HUDEP-2 (cell line): ENCODE measurements at regions not wholly inside any gene's neighbourhood (a gene's known extent, or its start where the extent isn't known, plus 50 kb on each side); places are given as distances from the start of the nearest gene placed in this dataset.

Experiments used
- DNase-seq, 76 experiments: peaks; one replicate each; lab custom pipeline; 2025; ENCODE audit not compliant: unreplicated experiment in 76 of 76; lab: John Stamatoyannopoulos, UW

DNA sequence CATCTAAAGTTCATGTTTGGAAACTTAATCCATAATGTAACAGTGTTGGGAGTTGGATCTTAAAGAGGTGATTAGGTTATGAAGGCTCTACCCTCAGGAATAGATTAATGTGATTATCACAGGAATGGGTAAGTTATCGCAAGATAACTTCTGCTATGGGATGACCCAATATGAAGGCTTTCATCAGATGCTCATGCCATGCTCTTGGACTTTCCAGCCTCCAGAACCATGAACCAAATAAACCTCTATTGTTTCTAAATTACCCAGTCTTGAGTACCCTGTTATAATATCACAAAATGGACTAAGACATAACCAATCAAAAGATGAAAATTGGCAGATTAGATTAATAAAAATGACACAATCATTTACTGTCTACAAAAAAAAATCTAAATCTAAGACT is 906.9 kb upstream of the SOX9 start:
- no peak for DNase-seq

DNA sequence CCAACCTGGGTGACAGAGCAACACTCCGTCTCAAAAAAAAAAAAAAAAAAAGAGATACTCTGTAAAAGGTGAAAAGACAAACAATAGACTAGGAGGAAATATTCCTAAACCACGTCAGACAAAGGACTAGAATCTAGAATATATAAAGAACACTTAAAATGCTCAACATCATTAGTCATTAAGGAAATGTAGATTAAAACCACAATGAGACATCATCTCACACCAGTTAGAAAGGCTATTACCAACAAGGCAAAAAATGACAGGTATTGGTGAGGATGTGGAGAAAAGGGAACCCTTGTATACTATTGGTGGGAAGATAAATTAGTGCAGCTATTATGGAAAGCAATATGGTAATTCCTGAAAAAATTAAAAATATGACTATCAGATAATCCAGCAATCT is 903.1 kb upstream of the SOX9 start:
- DNase-seq = no peak

DNA sequence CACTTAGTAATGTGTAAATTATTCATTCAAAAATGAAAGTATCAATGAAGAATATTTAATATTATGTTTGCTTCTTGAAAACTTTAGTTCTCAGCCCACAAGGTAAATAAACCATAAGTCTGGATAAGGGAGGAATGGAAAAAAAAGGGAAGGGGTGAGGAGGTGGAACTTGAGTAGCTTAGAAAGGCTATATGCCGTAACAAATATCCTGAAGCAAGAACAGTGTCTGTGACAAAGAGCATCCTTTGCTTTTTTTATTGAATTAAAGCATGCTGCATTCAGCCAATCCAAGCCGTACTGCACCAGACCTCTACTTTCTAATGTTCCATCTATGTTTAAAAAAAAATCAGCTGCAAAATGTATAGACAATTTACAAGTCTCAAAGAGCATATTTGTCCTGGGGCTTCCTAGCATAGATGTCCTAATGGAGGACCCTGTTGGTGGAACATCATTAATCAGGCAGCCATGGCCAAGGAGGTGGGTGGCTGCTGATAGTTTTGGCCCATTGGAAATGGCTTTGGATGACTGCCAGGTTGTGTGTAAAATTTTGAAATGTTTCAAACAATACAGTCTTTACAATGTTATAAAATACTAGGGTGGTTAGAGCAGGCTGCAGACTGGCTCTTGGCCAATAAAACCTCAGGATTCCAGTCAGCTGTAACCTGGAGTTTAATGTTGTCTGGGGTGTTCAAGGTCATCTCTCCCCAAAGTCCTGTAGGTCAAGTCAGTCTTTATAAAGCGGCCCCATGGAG is 895.8 kb upstream of the SOX9 start:
- no peak for DNase-seq

DNA sequence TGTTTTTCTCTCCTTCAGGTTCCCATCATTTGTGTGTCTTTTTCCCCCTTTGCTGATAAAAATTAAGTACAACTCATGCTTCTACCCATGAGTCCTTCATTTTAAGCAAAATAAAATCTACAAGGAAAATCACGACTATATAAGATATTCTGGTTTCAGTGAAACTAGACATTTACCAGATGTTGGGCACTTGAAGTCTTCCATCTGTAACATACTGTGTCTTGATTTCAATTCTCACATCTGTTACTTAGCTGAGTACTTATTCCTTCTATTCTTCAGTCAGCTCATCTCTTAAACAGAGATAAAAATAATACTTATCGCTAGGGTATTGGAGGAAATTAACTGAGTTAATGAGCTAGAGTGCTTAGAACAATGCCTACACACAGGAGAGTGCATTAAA is 893.0 kb upstream of the SOX9 start:
- no peak for DNase-seq

DNA sequence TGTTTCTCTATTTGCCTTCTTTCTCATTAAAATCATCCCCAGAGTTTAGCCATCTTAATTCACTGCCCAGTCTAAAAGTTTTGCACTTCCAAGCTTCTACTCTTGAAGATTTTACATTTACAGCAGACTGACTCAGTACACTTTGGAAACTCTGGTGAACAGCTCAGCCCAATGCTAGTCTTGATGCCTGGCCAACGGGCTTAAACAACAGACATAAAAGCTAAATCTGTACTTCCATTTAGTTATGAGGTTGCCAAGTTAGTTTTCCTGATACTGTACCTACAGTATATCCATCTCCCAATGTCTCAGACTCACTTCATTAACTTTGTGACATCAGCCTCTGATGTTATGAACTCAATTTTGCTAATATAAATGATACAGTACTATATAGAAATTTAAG is 891.8 kb upstream of the SOX9 start:
- no peak for DNase-seq

DNA sequence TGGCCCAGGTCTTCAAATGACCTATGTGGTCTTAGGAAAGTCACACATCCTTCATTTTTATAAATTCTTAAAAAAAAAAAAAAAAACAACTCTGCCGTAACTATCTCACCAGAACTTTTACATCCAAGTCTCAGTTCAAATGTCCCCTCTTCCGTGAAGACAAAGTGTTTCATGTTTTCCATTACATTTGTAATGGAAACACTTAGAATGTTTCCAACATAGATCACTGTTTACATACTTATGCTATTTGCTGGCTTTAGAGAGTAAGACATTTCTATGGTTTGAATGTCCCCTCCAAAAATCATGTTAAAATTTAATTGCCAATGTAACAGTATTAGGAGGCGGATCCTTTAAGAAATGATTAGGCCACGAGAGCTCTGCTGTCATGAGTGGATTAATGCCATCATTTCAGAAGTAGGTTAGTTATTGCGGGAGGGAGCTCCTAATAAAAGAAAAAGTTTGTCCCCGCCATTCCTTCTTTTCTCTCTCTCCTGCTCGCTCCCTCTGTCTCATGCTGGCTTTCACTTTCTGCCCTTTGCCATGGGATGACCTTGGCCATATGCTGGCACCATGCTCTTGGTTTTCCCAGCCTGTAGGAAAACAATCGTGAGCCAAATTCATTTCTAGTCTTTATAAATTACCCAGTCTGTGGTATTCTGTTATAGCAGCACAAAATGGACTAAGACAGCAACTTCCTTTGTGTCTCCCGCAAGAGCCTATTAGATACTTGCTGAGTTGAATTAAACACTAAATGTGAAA is 887.8 kb upstream of the SOX9 start:
- no peak for DNase-seq

DNA sequence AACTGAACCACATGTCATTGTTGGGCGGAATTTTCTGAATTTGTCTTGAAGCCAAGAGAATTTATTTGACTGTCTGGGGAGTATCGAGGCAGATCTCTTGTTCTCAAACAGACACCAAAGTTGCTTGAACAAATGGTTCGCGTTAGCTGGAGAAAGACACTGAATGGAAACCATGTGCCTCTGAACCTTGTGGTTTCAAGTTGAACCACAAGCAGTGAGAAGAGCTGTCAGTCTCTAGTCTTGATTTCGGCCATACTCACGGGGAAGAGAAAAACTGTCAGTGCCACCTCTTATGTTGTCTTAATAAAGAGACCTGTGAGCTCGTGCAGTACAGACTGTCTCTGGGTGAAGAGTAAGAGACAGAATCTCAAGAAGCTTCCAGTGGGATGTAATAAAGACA is 886.5 kb upstream of the SOX9 start:
- DNase-seq = no peak

DNA sequence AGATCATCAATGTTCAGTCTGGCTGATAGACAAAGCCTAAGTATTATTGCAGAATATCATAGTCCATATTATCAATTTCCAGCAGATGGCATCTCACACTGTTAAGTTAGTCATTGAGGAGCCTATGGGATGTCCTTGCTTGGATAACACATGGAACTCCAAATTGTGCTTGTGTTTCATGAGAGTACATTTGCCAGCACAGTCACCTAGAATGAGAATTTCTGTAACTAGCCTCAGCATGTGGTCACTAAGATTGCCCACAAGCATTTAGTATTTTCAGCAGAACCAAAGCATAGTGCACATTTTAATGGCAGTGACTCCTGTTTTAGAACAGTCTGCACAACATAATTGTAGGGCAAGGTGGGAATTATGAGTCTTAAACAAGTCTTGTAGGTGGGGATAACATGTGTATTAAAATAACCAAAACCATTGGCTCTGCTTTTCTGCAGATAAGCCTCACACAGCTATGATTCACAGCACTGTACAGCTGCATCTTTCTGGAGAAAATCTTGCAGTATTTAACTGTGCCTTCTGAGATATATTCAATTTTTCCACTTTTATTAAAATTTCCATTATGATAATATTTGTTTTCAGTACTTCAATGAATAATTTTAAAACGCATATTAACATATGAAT is 882.8 kb upstream of the SOX9 start:
- DNase-seq = no peak

DNA sequence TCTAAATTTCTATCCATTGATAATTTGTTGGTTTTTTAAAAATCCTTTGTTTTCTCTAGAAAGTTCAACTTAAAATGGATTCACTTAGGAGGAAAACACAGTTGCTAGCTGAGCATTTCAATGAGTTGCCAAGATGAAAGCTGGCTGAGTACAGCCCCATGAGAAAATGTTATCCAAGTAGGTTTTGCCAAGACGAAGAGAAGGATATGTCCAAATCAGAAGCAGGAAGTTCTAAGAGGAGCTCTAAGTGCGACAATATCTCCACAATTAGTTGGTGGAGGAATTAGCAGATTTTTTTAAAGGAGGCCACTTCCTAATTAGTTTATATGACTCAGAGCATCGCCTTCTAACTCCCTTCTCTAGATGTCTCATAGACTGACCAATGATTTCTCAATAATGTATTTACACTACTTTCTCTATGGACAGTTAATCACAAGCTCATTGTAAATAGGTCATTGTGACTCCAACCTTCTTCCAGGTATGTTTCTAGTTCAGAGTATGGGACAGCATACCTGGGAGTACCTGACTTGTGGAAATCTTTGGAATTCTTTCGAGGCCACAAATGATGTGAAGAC is 873.3 kb upstream of the SOX9 start:
- DNase-seq = no peak

DNA sequence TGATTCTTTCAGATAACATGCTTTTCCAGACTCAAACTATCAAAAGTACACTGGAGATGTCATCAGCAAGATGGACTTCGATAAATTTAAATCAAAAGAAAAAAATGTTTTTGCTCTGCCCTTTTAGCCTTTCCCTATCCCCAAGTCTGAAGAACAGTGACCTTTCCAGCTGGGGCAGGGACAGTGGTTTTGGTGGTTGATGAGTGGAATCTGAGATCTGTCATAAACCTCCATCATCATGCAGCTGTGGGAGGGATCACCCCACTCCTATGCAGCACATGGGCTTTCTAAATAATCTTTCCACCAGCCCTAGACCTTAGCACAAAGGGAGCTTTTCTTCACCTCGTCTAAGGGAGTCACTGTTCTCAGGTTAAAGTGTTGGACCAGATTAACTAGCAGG is 869.5 kb upstream of the SOX9 start:
- DNase-seq = no peak

DNA sequence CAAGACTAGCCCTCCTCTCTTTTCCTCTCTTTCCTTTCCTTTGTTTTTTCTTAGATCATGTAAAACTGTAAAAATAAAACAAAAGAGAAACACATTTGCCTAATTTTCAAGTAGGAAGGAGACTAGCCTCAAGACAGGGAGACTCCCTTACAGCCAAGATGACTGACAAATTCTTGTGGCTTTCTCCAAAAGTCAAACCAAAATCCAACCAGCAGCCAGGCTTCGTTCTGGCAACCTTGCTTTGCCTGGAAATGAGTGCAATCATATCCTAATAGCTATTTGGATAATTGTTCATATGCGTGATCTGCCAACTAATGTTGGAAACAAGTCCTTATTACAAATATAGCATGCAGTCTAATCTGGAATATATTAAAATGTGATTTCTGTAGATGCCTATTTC is 868.9 kb upstream of the SOX9 start:
- DNase-seq = no peak

DNA sequence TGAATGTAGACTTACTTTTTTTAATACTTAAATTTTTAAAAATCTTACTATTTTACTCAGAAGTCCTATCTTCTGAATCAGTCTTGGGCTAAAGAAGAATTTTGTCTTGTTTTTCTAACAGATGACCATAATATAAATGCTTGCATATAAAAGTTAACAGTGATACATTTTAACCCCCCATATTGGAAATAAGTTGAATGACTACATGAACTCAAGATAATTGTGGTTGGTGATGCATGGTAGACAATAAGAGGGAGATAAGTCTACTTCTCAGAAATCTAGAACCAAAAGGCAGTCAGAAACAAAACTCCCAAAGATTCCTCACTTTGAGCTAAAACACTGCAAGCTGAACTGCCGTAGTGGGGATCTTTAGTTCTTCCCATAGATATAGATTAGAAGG is 868.4 kb upstream of the SOX9 start:
- DNase-seq = no peak

DNA sequence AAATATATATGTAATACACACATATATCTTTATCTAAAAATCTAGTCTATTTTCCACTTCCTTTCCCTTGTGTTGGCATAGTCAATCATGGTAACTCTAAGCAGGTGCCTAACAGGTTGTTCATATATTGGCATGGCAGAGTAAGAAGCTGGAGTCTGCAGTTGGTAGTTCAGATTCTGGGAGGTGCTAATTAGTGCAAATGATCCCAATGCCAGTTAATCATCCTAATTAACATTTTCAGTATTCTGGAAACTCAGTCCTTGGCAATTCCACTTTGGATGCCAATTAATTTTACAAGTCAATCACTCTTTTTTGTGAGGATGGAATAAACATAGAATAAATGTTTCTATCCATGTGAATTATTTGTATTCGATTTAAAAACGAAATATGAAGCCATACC is 863.7 kb upstream of the SOX9 start:
- DNase-seq = no peak

DNA sequence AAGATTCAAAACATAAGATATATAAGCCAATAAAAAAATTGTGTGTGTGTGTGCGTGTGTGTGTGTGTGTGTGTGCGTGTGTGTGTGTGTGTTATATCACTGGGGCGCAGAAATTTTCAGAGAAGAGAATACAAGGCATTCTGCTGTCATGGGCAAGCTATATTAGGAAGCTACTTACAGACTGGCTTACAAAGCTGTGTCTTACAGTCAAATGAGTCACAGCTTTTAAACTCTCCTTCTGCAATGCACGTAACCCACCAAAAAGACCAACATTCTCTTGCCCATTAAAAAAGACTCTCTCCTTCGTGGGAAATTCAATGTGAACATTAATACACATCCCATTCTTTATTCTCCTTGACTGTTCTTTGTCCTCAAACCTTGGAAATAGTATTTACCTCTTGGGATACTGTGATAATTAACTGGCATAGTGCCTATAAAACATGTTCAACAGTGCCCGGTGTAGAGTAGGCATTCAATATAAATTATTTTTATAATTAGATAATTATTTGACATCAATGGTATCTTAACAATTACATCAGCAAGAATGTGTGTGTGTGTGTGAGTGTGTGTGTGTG is 860.4 kb upstream of the SOX9 start:
- no peak for DNase-seq

DNA sequence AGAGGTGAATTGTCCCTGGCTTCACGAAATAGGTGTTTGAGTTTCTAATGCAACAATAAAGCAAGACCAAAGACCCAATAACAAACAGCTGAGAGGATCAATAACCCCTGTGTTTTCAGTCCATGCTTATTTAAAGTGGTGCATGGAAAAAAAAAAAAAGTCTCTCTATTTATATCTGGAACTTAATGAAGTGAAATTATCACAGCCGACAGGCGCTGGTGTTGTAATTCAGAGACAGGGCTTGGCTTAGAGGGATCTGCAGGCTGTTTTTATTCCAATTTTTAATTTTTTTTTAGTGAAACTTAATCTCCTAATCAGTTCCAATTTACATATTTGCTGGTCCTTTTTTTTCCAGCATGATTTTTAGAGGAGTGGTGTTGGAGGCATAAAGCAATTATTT is 858.2 kb upstream of the SOX9 start:
- no peak for DNase-seq

DNA sequence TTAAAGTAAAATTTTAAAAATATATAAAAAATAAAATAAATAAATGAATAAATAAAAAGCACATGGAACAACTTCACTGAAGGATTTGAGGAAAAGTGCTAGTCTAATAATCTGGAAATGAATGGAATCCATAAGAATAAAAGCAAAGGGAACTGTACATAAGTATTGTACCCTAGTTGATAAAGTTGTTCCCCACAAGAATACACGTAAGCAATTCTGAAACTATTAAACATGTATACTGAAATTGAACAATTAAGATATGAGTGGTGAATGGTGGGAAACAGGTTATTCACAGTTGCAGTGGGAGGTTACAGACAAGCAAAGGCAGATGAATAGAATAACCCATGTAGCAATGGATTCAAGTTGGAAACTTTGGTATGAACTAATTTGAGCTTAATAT is 853.2 kb upstream of the SOX9 start:
- no peak for DNase-seq

DNA sequence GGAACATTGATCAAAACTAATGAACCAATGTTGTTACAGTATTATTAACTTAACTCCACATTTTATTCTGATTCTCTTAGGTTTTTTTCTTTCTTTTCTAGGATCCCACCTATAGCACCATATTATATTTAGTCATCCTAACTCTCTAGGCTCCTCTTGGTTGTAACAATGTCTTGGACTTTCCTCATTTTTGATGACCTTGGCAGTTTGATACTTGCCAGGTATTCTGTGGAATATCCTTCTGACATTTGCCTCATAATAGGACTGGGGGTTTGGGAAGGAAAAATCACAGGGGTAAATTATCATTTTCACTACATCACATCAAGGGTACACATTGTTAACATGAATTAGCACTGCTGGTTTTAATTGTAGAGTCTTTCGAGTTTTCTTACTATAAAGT is 851.6 kb upstream of the SOX9 start:
- no peak for DNase-seq

DNA sequence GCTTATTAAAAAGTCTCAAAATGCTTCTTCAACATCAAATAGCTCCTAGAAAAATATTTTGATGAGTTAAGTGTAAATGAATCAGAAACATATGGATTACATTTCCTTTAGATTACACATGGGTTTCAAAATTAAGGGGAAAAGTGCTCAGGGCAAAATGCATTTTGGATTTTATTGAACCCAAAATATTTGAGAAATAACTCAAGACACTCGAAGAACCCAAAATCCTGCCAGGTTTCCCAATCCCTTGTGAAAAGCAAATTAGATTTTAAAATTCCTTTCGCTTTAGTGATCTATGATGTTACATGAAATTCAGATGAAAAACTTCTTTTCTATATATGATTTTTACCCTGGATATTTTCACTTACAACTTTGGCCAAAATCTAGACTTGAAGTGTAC is 847.4 kb upstream of the SOX9 start:
- DNase-seq = no peak

DNA sequence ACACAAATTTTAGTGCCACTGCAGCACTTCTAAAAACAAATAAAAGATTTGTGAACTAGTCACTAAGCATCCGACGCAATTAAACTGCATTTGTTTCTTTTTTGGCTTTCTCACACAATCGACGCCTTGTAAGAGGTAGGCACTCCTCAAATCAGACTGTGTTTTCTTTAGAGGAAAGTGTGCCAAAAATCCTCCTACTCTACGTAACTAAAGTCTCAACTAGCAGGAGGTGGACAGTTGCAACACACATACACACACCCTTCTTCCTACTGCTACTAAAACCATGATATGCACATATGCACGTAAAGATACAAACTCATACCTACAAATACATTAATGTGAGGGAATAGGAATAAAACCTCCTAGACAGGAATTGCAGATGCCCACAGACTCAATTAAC is 844.7 kb upstream of the SOX9 start:
- no peak for DNase-seq

DNA sequence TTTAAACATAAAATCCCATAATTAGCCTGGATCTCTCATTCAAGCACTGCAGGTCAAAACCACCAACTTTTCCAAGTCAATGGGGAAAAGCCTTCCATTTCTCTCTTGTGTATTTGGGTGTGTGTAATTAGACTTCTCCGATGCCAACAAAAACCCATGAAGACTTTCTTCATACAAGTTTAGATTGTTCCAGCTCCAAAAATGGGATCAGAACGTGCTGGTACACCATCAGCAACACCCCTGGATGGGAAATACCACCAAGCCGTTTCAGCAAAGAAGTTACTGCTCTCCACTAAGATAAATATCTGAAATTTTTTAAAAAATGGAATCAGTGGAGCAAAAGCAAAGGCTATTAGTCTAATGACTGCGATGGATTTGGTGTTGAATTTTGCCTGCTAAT is 837.3 kb upstream of the SOX9 start:
- DNase-seq = no peak

DNA sequence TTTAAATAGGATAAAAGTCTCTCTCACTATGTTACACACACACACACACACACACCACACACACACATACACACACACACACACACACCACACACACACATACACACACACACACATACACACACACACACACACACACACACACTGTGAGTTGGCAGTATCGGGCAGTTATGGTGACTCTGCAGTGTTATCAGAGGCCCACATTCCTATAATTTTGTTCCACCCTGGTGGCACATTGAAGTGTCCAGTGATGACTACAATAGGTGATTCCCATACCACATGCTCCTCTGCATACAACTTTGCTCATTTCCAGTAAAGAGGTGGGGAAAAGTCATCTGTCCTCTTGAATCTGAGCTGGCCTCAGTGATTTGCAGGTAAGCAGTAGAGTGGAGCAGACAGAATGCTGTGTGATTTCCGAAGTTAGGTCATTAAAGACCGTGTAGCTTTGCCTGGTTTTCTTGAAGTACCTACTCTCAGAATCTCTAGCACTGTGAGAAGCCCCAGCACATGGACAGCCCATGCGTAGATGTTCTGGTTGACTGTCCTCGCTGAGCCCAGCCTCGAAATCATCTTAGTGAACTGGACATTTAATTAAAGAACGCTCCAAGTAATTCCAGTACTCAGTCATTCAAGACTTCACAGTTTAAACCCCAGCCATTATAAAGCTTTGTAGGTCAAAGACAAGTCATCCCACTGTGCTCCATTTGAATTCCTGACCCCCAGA is 836.6 kb upstream of the SOX9 start:
- DNase-seq = no peak
